ENCODE measurements at regions not wholly inside any gene's neighbourhood (a gene's known extent, or its start where the extent isn't known, plus 50 kb on each side); places are given as distances from the start of the nearest gene placed in this dataset.
A peak's percentile ranks its signal among the peaks of the same experiment; 100 is the strongest.

GRCh38 chr6:79763301-79763700 is 132.2 kb downstream of the SH3BGRL2 start:
- Histone ChIP-seq H4K20me1 (ENCODE audit: control insufficient read depth, extremely low read depth, insufficient read depth, low read length) (no peaks in the 10 kb centered on the region), H3K9me3 (ENCODE audit: control insufficient read depth, low read depth, low read length) (no peaks in the 10 kb centered on the region), H3K9me1 (ENCODE audit: control insufficient read depth, extremely low read depth, insufficient read depth, low read length) (no peaks in the 10 kb centered on the region), H3K27me3 (ENCODE audit: control insufficient read depth, extremely low read depth, insufficient read depth, low read length) (peaks cover 4% of the 10 kb centered on the region), H3K27ac (ENCODE audit: control insufficient read depth, insufficient read depth, low read length) (no peak overlapping the region), H3K4me3 (ENCODE audit: control insufficient read depth in 2 of 3, extremely low read depth in 1 of 3, insufficient read depth in 2 of 3, low read depth in 1 of 3, low read length in 3 of 3) (no peak overlapping the region), H3K4me1 (ENCODE audit: control insufficient read depth, extremely low read depth, insufficient read depth, low read length) (no peaks in the 10 kb centered on the region), H3K79me2 (ENCODE audit: control insufficient read depth, insufficient read depth, low read length) (no peaks in the 10 kb centered on the region), H3K36me3 (ENCODE audit: control insufficient read depth in 2 of 2, extremely low read depth in 1 of 2, insufficient read depth in 2 of 2, low read length in 2 of 2) (no peaks in the 10 kb centered on the region), H3K9ac (ENCODE audit: control insufficient read depth, extremely low read depth, insufficient read depth, low read length) (no peak overlapping the region), H2AFZ (ENCODE audit: control insufficient read depth, low read length) (no peak overlapping the region), H3K4me2 (ENCODE audit: control insufficient read depth, extremely low read depth, insufficient read depth, low read depth, low read length) (no peak overlapping the region)
- dilution Hi-C loops (cut with MboI; ENCODE audit: extremely low pct_ligation_motif_present, low sequenced_read_pairs) = no loop called here
- TF ChIP-seq EZH2 (IDR thresholded peaks at IDR 0.05; ENCODE audit: low read length) = no peak
- TF ChIP-seq, protein P1, sequence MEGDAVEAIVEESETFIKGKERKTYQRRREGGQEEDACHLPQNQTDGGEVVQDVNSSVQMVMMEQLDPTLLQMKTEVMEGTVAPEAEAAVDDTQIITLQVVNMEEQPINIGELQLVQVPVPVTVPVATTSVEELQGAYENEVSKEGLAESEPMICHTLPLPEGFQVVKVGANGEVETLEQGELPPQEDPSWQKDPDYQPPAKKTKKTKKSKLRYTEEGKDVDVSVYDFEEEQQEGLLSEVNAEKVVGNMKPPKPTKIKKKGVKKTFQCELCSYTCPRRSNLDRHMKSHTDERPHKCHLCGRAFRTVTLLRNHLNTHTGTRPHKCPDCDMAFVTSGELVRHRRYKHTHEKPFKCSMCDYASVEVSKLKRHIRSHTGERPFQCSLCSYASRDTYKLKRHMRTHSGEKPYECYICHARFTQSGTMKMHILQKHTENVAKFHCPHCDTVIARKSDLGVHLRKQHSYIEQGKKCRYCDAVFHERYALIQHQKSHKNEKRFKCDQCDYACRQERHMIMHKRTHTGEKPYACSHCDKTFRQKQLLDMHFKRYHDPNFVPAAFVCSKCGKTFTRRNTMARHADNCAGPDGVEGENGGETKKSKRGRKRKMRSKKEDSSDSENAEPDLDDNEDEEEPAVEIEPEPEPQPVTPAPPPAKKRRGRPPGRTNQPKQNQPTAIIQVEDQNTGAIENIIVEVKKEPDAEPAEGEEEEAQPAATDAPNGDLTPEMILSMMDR (optimal IDR thresholded peaks at IDR 0.05 in 1 of 3, IDR thresholded peaks at IDR 0.05 in 1 of 3, conservative IDR thresholded peaks at IDR 0.05 in 1 of 3; ENCODE audit: extremely low read depth in 1 of 3, insufficient read depth in 2 of 3, low read length in 3 of 3) = no peak
- FAIRE-seq (no peak), DNase-seq (ENCODE audit: low read depth, low spot score) (no peak)

DNA sequence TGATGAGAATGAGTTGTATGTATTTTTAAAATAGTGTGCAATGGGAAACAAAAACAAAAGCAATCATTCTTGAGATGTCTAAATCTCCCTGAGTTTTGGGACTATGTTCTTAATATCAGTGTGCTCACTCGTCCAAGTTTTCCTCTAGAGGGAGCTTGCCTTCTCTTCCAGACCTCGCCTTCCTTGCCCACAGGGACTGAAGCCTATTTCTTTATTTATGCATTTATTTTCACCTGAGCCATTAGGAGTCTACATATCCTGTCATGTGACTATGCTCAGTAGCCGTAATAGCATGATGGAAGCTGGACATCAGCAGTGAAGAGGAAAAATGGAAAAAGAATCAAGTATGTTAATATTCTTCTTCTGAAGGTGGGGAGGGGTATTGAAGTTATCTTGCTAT is 131.2 kb downstream of the SH3BGRL2 start:
- no peaks in the 10 kb centered on the region for H3K4me1 ChIP-seq (ENCODE audit: control insufficient read depth, extremely low read depth, insufficient read depth, low read length)
- no peak overlapping the region for H3K9ac ChIP-seq (ENCODE audit: control insufficient read depth, extremely low read depth, insufficient read depth, low read length)
- H3K4me2 ChIP-seq (ENCODE audit: control insufficient read depth, extremely low read depth, insufficient read depth, low read depth, low read length) = no peak overlapping the region
- H3K4me3 ChIP-seq (ENCODE audit: control insufficient read depth in 2 of 3, extremely low read depth in 1 of 3, insufficient read depth in 2 of 3, low read depth in 1 of 3, low read length in 3 of 3) = no peak overlapping the region
- H3K9me3 ChIP-seq (ENCODE audit: control insufficient read depth, low read depth, low read length) = no peaks in the 10 kb centered on the region
- peaks cover 4% of the 10 kb centered on the region for H3K27me3 ChIP-seq (ENCODE audit: control insufficient read depth, extremely low read depth, insufficient read depth, low read length)
- DNase-seq (ENCODE audit: low read depth, low spot score) (no peak), FAIRE-seq (no peak)
- no peak overlapping the region for H2AFZ ChIP-seq (ENCODE audit: control insufficient read depth, low read length)
- no peaks in the 10 kb centered on the region for H4K20me1 ChIP-seq (ENCODE audit: control insufficient read depth, extremely low read depth, insufficient read depth, low read length)
- no peaks in the 10 kb centered on the region for H3K79me2 ChIP-seq (ENCODE audit: control insufficient read depth, insufficient read depth, low read length)
- dilution Hi-C loops (cut with MboI; ENCODE audit: extremely low pct_ligation_motif_present, low sequenced_read_pairs) = no loop called here
- no peak overlapping the region for H3K27ac ChIP-seq (ENCODE audit: control insufficient read depth, insufficient read depth, low read length)
- H3K9me1 ChIP-seq (ENCODE audit: control insufficient read depth, extremely low read depth, insufficient read depth, low read length) = no peaks in the 10 kb centered on the region
- no peaks in the 10 kb centered on the region for H3K36me3 ChIP-seq (ENCODE audit: control insufficient read depth in 2 of 2, extremely low read depth in 1 of 2, insufficient read depth in 2 of 2, low read length in 2 of 2)
- no peak for TF ChIP-seq EZH2 (IDR thresholded peaks at IDR 0.05; ENCODE audit: low read length)
- TF ChIP-seq, protein P1 (optimal IDR thresholded peaks at IDR 0.05 in 1 of 3, IDR thresholded peaks at IDR 0.05 in 1 of 3, conservative IDR thresholded peaks at IDR 0.05 in 1 of 3; ENCODE audit: extremely low read depth in 1 of 3, insufficient read depth in 2 of 3, low read length in 3 of 3) = peak; percentile 30 to 39 (median 35)

All from keratinocyte (primary cell).